ENCODE measurements at regions not wholly inside any gene's neighbourhood (a gene's known extent, or its start where the extent isn't known, plus 50 kb on each side); places are given as distances from the start of the nearest gene placed in this dataset.
A peak's percentile ranks its signal among the peaks of the same experiment; 100 is the strongest.

GRCh38 chr7:136807598-136807997 is 60.9 kb upstream of the CHRM2 start:
- DNase-seq = no peak

DNA sequence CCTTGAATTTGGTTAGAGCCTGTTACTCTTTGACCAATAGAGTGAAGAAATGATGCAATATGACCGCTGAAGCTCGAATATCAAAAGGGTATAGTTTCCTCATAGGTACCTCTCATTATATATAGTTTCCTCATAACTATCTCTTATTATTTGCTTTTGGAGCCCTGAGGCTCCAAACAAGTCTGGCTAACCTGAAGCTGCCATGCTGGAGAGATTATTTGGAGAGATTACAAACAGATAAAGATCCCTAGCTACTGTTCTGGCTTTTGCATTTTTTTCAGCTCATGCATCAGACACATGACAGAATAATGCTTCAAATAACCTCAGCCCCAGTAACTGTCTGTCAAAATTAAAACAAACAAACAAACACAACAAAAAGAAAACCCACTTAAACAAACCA is 65.4 kb upstream of the CHRM2 start:
- no peak for DNase-seq

DNA sequence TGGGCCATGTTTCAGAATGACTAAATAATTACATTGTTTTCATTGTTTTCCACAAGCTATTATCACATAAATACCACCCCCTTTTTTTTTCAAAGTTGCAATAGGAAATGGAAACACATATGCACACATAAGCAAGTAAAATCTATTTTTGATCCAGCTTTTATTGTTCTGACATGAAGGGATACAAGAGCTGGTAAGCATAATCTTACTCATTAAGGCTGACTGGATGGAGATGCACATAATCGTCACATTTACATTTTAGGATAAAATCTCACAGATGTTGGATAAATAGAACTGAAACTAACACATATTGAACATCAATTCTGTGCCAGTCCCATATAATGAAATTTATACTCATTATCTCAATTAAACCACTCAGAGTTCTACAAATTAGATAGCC is 84.5 kb upstream of the CHRM2 start:
- DNase-seq = no peak

- DNase-seq = no peak
Observed at GRCh38 chr7:136741941-136742340, 126.5 kb upstream of the CHRM2 start.

- DNase-seq = no peak
Observed at GRCh38 chr7:136728945-136729344, 139.5 kb upstream of the CHRM2 start.

GRCh38 chr7:136726460-136726859 is 142.0 kb upstream of the CHRM2 start:
- DNase-seq = no peak

DNA sequence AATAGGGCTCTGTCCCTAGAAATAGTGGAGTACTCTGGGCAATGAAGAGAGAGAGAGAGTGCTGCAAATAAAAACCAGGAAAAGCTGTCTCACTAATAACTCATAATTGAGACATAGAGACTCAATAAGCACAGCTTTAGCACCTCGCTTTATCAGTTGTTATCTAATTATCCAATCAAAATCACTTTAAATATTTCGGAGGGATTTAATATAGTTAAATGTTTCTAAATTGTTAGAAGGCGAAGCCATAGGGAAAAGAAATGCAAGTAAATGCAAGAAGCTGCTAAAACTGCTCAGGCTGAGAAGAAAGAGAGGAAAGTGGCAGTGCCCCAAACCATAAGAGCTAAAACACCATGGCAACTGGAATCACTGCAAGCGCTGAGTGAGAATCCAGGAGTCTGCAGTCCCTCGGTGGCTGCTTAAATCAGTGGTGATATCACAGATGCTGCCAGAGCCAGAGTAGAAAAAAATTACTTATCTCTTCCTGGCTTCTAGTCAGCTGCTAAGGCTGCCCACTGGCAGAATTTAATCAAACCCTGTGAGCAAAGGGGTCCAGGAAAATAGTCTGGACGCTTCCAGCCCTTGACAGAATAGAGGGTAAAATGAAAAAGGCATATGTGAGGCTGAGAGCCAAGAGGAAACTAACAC is 150.4 kb upstream of the CHRM2 start:
- no peak for DNase-seq

- no peak for DNase-seq
Observed at GRCh38 chr7:136714062-136714461, 154.4 kb upstream of the CHRM2 start.

DNA sequence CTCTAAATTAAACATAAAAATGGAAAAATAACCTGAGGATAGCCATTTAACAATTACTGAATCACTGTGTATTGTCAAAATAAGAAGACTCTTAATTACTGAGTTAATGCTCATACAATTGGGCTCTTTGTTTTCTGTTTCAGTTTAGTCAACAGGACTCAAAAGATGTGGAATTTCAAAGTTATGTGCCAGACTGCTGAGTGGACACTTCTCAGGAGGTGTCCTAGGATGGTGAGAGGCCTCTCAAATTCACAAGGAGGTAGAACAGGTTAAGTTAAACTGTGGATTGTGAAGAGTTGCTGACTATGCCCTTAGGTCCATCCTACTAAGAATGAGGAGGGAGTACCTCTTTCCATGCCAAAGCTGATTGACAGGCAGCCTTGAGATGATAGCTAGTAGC is 157.7 kb upstream of the CHRM2 start:
- DNase-seq = no peak

- no peak for DNase-seq
Observed at GRCh38 chr7:136709876-136710275, 158.6 kb upstream of the CHRM2 start.

DNA sequence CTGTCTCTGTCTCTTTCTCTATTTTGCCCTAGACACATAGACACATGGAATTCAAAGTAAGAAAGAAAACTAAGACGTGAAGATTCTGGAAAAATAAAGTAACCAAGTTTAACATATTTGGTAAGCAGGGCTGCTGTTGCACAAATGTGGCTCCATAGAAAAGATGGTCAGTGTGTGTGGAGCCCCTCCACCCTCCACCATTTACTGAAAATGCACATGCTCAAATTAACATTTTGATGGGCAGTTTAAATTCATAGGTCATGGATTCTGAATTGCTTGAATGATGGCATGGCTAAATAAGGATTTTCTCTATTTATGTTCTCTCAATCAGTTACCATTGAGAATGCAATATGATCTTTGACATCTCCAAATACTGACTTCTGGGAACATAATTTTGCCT is 165.5 kb upstream of the CHRM2 start:
- no peak for DNase-seq

GRCh38 chr7:136698977-136699376 is 169.5 kb upstream of the CHRM2 start:
- DNase-seq = no peak

DNA sequence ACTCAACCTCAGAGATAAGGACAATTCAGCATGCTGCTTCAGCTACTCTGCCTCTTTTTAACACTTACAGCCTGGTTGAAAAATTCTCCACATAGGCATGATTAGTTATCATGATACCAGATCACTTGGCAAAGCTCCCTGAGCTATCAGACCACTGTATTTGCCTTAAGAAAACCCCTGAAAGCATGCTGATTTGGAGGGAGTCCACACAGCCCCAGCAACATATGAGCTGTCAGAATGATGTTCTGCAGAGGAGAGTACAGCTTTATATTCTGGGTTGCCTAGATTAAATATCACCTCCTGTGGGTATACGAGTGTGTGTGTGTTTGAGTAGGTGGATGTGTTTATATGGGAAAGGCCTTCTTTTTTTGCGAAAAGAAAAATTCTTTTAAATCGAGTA is 170.2 kb upstream of the CHRM2 start:
- DNase-seq = no peak

GRCh38 chr7:136697271-136697670 is 171.2 kb upstream of the CHRM2 start:
- DNase-seq = no peak

GRCh38 chr7:136693166-136694119 is 175.0 kb upstream of the CHRM2 start:
- no peak for DNase-seq

- no peak for DNase-seq
Observed at GRCh38 chr7:136692221-136692620, 176.2 kb upstream of the CHRM2 start.

GRCh38 chr7:136688601-136689000 is 179.9 kb upstream of the CHRM2 start:
- no peak for DNase-seq

DNA sequence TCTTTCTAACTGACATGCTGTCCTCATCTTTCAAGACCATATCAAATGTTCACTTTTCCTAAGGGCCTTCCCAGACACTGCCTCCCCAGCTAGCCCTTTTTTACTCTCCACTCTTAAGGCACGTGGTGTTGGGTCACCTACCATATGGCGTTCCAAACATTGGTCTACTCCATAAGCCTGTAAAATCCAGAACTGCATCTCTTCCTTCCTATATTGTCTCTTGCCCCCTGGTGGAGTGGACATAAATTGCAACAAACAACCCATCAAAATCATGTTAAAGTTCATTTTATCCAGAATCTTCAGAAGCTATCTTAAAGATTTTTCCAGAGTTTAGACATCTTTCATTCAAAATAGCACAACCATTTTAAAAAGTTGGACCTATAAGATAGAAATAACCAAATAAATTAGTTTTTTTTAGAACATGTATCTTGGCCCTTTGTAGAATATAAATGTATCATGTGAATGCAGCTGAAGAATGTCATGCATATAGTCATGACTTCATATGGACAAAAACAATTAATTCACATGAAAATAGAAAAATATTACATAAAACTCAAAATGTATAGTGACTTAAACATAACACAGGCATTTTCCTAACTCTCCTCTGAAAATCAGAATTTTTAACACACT is 180.6 kb upstream of the CHRM2 start:
- DNase-seq = peak; percentile 33

- no peak for DNase-seq
Observed at GRCh38 chr7:136685501-136686173, 182.8 kb upstream of the CHRM2 start.

DNA sequence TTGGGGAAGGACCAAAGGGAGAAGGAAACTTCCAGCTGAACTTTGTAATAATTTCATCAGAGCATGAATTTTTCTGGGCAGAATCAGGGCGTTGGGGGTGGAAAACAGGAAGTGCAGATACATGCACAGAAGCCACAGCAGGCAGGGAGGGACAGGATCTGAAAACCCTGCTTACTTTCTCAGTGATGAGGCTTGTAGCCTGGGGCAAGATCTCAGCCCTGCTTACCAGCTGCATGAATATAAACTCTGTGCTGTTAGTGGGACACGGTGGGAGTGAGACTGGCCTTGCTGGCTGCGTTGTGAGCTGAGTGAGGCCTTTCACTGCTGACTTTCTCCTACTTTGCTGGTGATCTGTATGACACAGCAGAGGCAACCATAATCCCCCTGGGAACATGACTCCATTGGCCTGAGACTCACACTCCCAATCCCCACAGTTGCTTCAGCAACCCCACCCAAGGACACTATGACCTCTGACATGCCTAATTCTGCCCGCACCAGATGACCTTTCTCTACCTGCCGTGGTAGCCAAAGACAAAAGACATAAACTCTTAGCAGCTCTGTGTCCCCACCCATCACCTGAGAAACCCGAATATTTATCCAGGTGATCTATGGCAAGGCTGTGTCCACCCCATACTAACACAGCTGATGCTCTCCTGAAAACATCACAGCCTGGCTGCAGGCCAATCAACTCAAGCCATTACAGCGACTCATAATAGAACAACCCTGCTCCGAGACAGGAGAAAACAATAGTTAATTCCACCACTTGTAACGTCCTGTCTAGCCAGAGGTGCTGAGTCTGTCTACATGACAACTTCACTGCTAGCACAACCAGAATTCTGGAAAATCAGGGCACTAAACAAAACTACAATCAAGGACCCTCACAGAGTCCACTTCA is 190.7 kb upstream of the CHRM2 start:
- DNase-seq = peak; percentile 75

GRCh38 chr7:136667584-136667983 is 200.9 kb upstream of the CHRM2 start:
- DNase-seq = no peak
